GM10248 (cell line): ENCODE measurements at regions not wholly inside any gene's neighbourhood (a gene's known extent, or its start where the extent isn't known, plus 50 kb on each side); places are given as distances from the start of the nearest gene placed in this dataset.

Experiments
- CTCF ChIA-PET: fragments of 300-600 bp; sonication (Branson Sonifier 250); formaldehyde crosslinking; extraction: SDS; loops from one replicate; lab custom pipeline; 2021; ENCODE audit warnings: antibody characterized with exemption; lab: Yijun Ruan, JAX
- POLR2A ChIA-PET: fragments of 350-650 bp; sonication (Branson Sonifier 250); formaldehyde crosslinking; extraction: SDS; loops from one replicate; lab custom pipeline; 2020; ENCODE audit warnings: antibody characterized with exemption; lab: Yijun Ruan, JAX
- DNase-seq: peaks from one replicate; pipeline ENCODE4 v3.0.0; 2012; ENCODE audit errors: extremely low spot score
- CTCF ChIP-seq: IDR thresholded peaks from 2 replicates; pipeline ENCODE4 v1.5.1; 2012; ENCODE audit warnings: mild to moderate bottlenecking, low read depth; ENCODE audit errors: extremely low read depth, missing control alignments, control extremely low read depth

- CTCF ChIA-PET = interaction anchor here (1.2 to 1.4 kb wide), 3 partner anchors 11 to 46 kb away, joined by 4 to 5 read pairs (median 5); no protein-coding TSS in a partner anchor
- TF ChIP-seq CTCF = no peak
- no peak for DNase-seq
Measured at GRCh38 chr6:91127752-91128151, 540.9 kb upstream of the MAP3K7 start.

GRCh38 chr6:91126876-91127275, 540.0 kb upstream of the MAP3K7 start:
- no peak for TF ChIP-seq CTCF
- no peak for DNase-seq
- CTCF ChIA-PET = interaction anchor here (1.2 to 1.4 kb wide), 3 partner anchors 10 to 45 kb away, joined by 4 to 5 read pairs (median 5); no protein-coding TSS in a partner anchor
- POLR2A ChIA-PET = no interaction called here

More at GRCh38 chr6:91127752-91128151, 540.9 kb upstream of the MAP3K7 start:
- POLR2A ChIA-PET = no interaction called here

GRCh38 chr6:91117550-91117949, 530.7 kb upstream of the MAP3K7 start:
- CTCF ChIA-PET = interaction anchor here (1.7 to 2.1 kb wide), 2 partner anchors 9 to 36 kb away, joined by 4 to 6 read pairs; no protein-coding TSS in a partner anchor
- DNase-seq = no peak
- no peak for TF ChIP-seq CTCF
- POLR2A ChIA-PET = no interaction called here

- no peak for DNase-seq
- ChIA-PET POLR2A (no interaction called here), CTCF (no interaction called here)
- no peak for TF ChIP-seq CTCF
Measured at GRCh38 chr6:91114123-91114708, 527.3 kb upstream of the MAP3K7 start.

- no peak for DNase-seq
- ChIA-PET POLR2A (no interaction called here), CTCF (interaction anchor here (1.0 to 2.8 kb wide), 2 partner anchors 11 to 24 kb away, joined by 5 to 15 read pairs; no protein-coding TSS in a partner anchor)
- TF ChIP-seq CTCF = no peak
Measured at GRCh38 chr6:91106083-91106482, 519.2 kb upstream of the MAP3K7 start.

- no peak for DNase-seq
- ChIA-PET CTCF (interaction anchor here (2.8 kb wide), 1 partner anchor 24 kb away, joined by 15 read pairs; no protein-coding TSS in a partner anchor), POLR2A (no interaction called here)
- no peak for TF ChIP-seq CTCF
Measured at GRCh38 chr6:91105532-91105931, 518.7 kb upstream of the MAP3K7 start.

- no peak for TF ChIP-seq CTCF
- DNase-seq = no peak
- ChIA-PET POLR2A (no interaction called here), CTCF (interaction anchor here (0.8 to 2.2 kb wide), 4 partner anchors 10 to 21 kb away, joined by 3 to 5 read pairs (median 4); no protein-coding TSS in a partner anchor)
Measured at GRCh38 chr6:91099479-91099878, 512.6 kb upstream of the MAP3K7 start.
